C4-2B (cell line): ENCODE measurements at regions not wholly inside any gene's neighbourhood (a gene's known extent, or its start where the extent isn't known, plus 50 kb on each side); places are given as distances from the start of the nearest gene placed in this dataset.

Experiments used
- H3K27ac ChIP-seq: fragments of 450-650 bp; 2 replicates; pipeline ENCODE4 v1.5.1; 2017
- CTCF ChIP-seq: fragments of 450-650 bp; conservative IDR thresholded peaks from 2 replicates; pipeline ENCODE4 v1.5.1; 2017; ENCODE audit warnings: mild to moderate bottlenecking
- ZFX ChIP-seq: fragments of 450-650 bp; IDR thresholded peaks from 2 replicates; pipeline ENCODE4 v1.6.1; 2017

- TF ChIP-seq ZFX (no peak), CTCF (no peak)
- H3K27ac ChIP-seq, result no peak overlapping the region
These were observed 57.9 kb upstream of the IL15 start for GRCh38 chr4:141578451-141578850.

GRCh38 chr4:141580523-141580922 lies 55.9 kb upstream of the IL15 start:
- TF ChIP-seq CTCF, result no peak
- no peak for TF ChIP-seq ZFX

More at GRCh38 chr4:141580523-141580922, 55.9 kb upstream of the IL15 start:
- no peak overlapping the region for H3K27ac ChIP-seq
